D341Med (cell line): ENCODE measurements at regions not wholly inside any gene's neighbourhood (a gene's known extent, or its start where the extent isn't known, plus 50 kb on each side); places are given as distances from the start of the nearest gene placed in this dataset.
"Not testable (repeated sequence)": the region's sequence is repeated elsewhere in the genome, so short reads cannot be mapped to it uniquely, and the experiment has no call there.

ENCODE experiments used
- DNase-seq: peaks from one replicate; pipeline ENCODE4 v3.0.0; 2012; ENCODE audit warnings: low spot score

- no peak for DNase-seq
Observed at GRCh38 chrX:95791876-95792275, 892.8 kb upstream of the DIAPH2 start.

GRCh38 chrX:95797344-95797743 is 887.3 kb upstream of the DIAPH2 start:
- no peak for DNase-seq

GRCh38 chrX:95823796-95824195 is 860.8 kb upstream of the DIAPH2 start:
- no peak for DNase-seq

- no peak for DNase-seq
Observed at GRCh38 chrX:95835223-95835622, 849.4 kb upstream of the DIAPH2 start.

- no peak for DNase-seq
Observed at GRCh38 chrX:95836517-95836916, 848.1 kb upstream of the DIAPH2 start.

GRCh38 chrX:95841863-95842262 is 842.8 kb upstream of the DIAPH2 start:
- DNase-seq, result no peak

GRCh38 chrX:95860127-95860526 is 824.5 kb upstream of the DIAPH2 start:
- DNase-seq, result no peak

- DNase-seq, result no peak
Observed at GRCh38 chrX:95875661-95876060, 809.0 kb upstream of the DIAPH2 start.

GRCh38 chrX:95878874-95879273 is 805.8 kb upstream of the DIAPH2 start:
- DNase-seq, result no peak

GRCh38 chrX:95884186-95884585 is 800.5 kb upstream of the DIAPH2 start:
- no peak for DNase-seq

- DNase-seq, result no peak
Observed at GRCh38 chrX:95885074-95885473, 799.6 kb upstream of the DIAPH2 start.

GRCh38 chrX:95889279-95889678 is 795.4 kb upstream of the DIAPH2 start:
- DNase-seq, result no peak

- DNase-seq, result no peak
Observed at GRCh38 chrX:95893636-95894035, 791.0 kb upstream of the DIAPH2 start.

GRCh38 chrX:95903490-95903889 is 781.2 kb upstream of the DIAPH2 start:
- no peak for DNase-seq

- DNase-seq, result no peak
Observed at GRCh38 chrX:95903975-95904374, 780.7 kb upstream of the DIAPH2 start.

- no peak for DNase-seq
Observed at GRCh38 chrX:95907081-95907480, 777.6 kb upstream of the DIAPH2 start.

GRCh38 chrX:95911062-95911461 is 773.6 kb upstream of the DIAPH2 start:
- no peak for DNase-seq

GRCh38 chrX:95919605-95920004 is 765.0 kb upstream of the DIAPH2 start:
- no peak for DNase-seq

GRCh38 chrX:95945528-95945927 is 739.1 kb upstream of the DIAPH2 start:
- no peak for DNase-seq

- DNase-seq, result no peak
Observed at GRCh38 chrX:95949588-95949987, 735.1 kb upstream of the DIAPH2 start.

GRCh38 chrX:95950679-95951078 is 734.0 kb upstream of the DIAPH2 start:
- no peak for DNase-seq

- DNase-seq, result no peak
Observed at GRCh38 chrX:95953564-95953963, 731.1 kb upstream of the DIAPH2 start.

GRCh38 chrX:95956745-95957144 is 727.9 kb upstream of the DIAPH2 start:
- DNase-seq, result no peak

- DNase-seq, result not testable (repeated sequence)
Observed at GRCh38 chrX:95973456-95974095, 711.1 kb upstream of the DIAPH2 start.

- no peak for DNase-seq
Observed at GRCh38 chrX:95974096-95974470, 710.6 kb upstream of the DIAPH2 start.
